ENCODE measurements at regions not wholly inside any gene's neighbourhood (a gene's known extent, or its start where the extent isn't known, plus 50 kb on each side); places are given as distances from the start of the nearest gene placed in this dataset.

DNA sequence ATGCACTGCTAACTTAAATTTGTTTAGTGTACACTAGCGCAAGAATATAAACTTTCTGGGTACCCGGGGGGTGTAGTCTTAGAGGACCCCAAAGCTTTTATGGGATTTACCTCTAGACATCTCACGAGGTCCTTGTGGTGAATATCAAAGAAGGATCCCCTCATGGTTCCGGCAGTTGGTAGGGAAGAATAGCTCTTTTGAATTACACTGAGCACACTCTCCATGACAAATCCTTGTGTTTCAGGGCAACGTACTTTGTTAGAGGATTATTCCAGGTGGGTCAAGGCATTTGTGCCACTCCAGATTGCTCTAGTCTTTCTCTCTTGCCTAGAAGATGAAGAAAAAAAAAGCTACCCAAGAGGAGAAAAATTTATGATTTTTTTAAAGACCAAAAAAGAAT is 387.6 kb downstream of the PDHA2 start:
- WGBS, 2 experiments (ENCODE audit: extremely low coverage in 2 of 2, insufficient read length in 1 of 2), result no CpG with 5 or more reads among the region's 5 CpGs
- H3K18ac ChIP-seq (ENCODE audit: low read depth, low read length), result no peak overlapping the region
- H3K14ac ChIP-seq (replicated peaks; ENCODE audit: low read depth, low read length), result no peak overlapping the region
- no peak overlapping the region for H3K27ac ChIP-seq (ENCODE audit: insufficient read depth, low read length)
- dilution Hi-C loops (cut with HindIII; ENCODE audit: low sequenced_read_pairs, unreplicated experiment) (no loop called here), in situ Hi-C loops (cut with MboI; ENCODE audit: low sequenced_read_pairs) (no loop called here), intact Hi-C loops (cut with micrococcal nuclease) (no loop called here)
- no peak overlapping the region for H3K4me3 ChIP-seq (ENCODE audit: insufficient read depth, low read depth, low read length)
- H4K8ac ChIP-seq (ENCODE audit: low read depth in 2 of 2, low read length in 2 of 2), result no peak overlapping the region
- H3K9ac ChIP-seq (ENCODE audit: low read depth, low read length), result no peak overlapping the region
- H2BK20ac ChIP-seq (ENCODE audit: low read depth, low read length), result no peak overlapping the region
- H2BK15ac ChIP-seq (ENCODE audit: low read depth, low read length), result no peak overlapping the region
- no peak for DNase-seq
- ATAC-seq (ENCODE audit: low read depth), result no peak
- no TSS peak for BruUV-seq (replicated peaks)
- no peaks in the 10 kb centered on the region for H3K79me1 ChIP-seq (ENCODE audit: low read depth in 1 of 2, low read length in 2 of 2)
- H4K5ac ChIP-seq (ENCODE audit: low read depth, low read length), result no peak overlapping the region
- H2AFZ ChIP-seq (replicated peaks; ENCODE audit: low read length, poor library complexity), result no peak overlapping the region
- no peaks in the 10 kb centered on the region for H3K9me3 ChIP-seq (ENCODE audit: control insufficient read depth, insufficient read depth, low read length)
- CTCF ChIA-PET, result no interaction called here
- H3K56ac ChIP-seq (ENCODE audit: extremely low read depth, insufficient read depth, low read length), result no peak overlapping the region
- no peaks in the 10 kb centered on the region for H4K20me1 ChIP-seq (ENCODE audit: insufficient read depth, low read length)
- H2BK120ac ChIP-seq (ENCODE audit: low read depth, low read length), result no peak overlapping the region
- TF ChIP-seq CTCF (conservative IDR thresholded peaks at IDR 0.05; ENCODE audit: low read depth, low read length) (no peak), BHLHE40 (IDR thresholded peaks at IDR 0.05; ENCODE audit: low read depth, low read length) (no peak), POLR2A (IDR thresholded peaks at IDR 0.05; ENCODE audit: low read depth, low read length) (no peak)
- TF ChIP-seq, protein P1, sequence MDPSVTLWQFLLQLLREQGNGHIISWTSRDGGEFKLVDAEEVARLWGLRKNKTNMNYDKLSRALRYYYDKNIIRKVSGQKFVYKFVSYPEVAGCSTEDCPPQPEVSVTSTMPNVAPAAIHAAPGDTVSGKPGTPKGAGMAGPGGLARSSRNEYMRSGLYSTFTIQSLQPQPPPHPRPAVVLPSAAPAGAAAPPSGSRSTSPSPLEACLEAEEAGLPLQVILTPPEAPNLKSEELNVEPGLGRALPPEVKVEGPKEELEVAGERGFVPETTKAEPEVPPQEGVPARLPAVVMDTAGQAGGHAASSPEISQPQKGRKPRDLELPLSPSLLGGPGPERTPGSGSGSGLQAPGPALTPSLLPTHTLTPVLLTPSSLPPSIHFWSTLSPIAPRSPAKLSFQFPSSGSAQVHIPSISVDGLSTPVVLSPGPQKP (IDR thresholded peaks at IDR 0.05; ENCODE audit: borderline replicate concordance, low read depth, low read length), result no peak
- no peak overlapping the region for H4K91ac ChIP-seq (ENCODE audit: insufficient read depth, low read depth, low read length)
- no peaks in the 10 kb centered on the region for H3K4me1 ChIP-seq (ENCODE audit: control insufficient read depth, insufficient read depth, low read length)
- H2AK9ac ChIP-seq (replicated peaks; ENCODE audit: low read depth, low read length, poor library complexity), result no peak overlapping the region
- POLR2A ChIA-PET (ENCODE audit: unreplicated experiment), result no interaction called here
- H3K27me3 ChIP-seq (ENCODE audit: control insufficient read depth, insufficient read depth, low read length), result no peaks in the 10 kb centered on the region
- H3K23ac ChIP-seq (ENCODE audit: low read depth, low read length), result no peak overlapping the region
- H3K4ac ChIP-seq (ENCODE audit: low read depth, low read length), result no peak overlapping the region
- H2BK5ac ChIP-seq (ENCODE audit: low read depth, low read length, poor library complexity, severe bottlenecking), result no peak overlapping the region
- H3K9me1 ChIP-seq (ENCODE audit: insufficient read depth, low read length), result no peaks in the 10 kb centered on the region
- H3K4me2 ChIP-seq (ENCODE audit: low read depth, low read length), result no peak overlapping the region
- no peak overlapping the region for H2AK5ac ChIP-seq (ENCODE audit: low read depth, low read length)
- H3K36me3 ChIP-seq (ENCODE audit: control insufficient read depth, insufficient read depth, low read length), result no peaks in the 10 kb centered on the region
